ENCODE measurements at regions not wholly inside any gene's neighbourhood (a gene's known extent, or its start where the extent isn't known, plus 50 kb on each side); places are given as distances from the start of the nearest gene placed in this dataset.

DNA sequence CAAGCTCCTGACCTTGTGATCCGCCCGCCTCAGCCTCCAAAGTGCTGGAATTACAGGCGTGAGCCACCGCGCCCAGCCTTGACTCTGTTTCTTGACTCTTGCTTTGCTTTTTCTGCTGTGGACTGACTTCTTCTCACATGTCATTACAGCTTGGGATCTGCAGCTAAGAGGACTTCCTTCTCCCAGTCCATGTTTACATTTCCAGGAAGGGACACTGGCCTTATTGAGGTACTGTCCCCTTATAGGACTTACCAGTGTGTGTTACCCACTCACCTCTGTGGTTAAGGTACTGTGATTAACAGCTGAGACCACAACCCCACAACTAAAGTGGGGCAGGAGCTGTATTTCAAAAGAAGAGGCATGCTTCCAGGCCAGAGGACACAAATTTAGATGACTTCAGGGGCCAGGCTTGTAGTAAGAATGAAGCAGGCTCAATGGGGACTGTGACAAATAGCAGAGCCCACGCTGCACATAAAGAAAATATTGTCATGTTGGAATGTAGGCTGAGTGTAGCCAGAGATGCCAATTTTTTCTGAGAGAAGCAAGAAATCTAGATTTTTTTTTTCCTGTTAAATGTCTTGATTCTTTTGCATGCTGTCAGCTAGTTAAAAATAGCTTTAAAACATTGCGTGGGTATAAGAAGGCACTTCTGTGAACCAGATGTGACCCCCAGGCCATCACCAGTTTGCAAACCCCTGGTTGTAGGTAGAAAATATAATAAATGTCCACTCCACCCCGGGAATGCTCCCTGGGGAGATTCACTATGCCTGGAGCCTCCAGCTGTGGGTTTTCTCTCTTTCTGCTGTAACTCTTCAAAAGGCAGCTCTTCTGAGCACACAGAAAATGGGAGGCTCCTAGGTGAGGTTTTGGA lies 75.0 kb downstream of the PTPDC1 start:
- DNase-seq = no peak

DNA sequence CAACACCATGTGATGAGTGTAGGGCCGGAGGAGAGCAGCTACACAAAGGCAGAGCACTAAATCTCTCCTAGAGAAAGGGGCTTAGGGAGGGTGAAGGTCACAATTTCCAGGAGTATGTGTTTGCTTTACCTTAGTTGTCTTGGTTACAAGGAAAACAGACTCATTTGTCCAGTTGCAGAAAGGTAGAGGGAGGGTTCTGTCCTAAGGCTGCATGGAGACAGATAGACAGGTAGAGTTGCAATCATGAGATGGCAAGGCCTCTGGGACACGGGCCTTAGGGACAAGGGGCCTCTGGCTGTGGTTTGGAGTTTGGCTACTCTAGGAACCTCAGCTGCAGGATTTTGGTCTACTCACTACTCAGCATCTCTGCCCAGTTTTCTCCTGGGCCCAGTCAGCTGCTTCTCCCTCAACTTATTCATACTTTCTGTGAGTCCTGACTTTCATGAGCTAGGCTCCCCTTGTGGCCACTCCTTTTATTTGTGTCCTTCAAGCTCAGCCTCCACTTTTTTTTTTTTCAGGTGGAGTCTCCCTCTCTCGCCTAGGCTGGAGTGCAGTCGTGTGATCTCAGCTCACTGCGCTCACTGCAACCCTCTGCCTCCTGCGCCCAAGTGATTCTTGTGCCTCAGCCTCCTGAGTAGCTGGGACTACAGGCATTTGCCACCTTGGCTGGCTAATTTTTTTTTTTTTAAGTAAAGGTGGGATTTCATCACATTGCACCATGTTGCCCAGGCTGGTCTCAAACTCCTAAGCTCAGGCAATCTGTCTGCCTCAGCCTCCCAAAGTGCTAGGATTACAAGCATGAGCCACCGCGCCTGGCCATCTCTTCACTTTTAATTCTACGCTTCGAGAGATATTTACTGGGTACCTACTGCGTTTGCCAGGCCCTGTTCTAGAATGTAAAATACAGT lies 76.6 kb downstream of the PTPDC1 start:
- no peak for DNase-seq

DNA sequence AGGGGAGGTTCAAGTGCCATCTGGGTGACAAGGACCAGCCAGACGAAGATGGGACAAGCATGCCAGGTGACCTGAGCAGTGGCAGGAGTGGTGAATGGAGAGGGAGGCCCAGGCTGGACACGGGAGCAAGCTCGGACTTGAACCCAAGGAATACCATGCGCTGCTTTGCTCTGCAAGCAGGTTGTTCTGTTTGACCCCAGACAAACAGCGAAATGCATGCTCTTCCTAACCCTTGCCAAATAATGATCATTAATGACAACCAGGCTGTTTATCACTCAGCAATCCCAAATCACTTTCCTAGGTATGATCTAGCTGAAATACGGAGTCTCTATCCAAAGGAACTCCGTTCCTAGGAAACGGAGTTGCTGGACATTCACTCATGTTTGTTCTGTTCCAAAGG lies 77.4 kb downstream of the PTPDC1 start:
- DNase-seq = no peak

DNA sequence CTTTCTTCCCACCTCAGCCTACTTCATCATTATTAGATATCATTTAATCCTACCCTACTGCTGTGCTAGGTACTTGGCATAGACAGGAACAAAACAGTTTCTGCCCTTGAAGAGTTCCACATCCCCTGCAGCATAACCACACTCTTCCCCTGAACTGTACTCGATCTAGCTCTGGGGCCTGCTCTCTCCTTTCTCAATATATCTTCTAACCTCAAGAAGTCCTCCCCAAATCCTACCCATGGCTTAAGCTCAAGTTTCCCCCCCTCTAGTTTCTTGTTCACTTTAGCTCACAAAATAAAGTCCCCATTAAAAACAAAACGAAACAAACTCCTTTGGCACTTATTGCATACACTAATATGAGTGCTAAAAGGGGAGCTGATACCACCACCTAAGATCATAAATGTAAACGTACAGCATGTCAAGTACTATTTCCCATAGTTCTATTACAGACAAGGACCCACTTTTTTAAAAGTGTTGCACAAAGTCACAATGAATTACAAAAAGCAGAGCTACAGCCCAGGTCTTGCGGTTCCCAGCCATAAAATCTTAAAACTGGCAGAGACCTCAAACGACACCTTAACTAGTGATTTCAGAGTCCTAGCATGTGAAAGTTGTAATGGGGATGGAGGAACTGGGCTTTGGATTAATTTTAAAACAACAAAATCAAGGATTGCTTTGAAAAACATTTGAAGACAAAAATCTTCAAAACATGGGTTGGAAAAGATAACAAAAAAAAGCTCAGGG lies 80.7 kb downstream of the PTPDC1 start:
- DNase-seq = no peak

DNA sequence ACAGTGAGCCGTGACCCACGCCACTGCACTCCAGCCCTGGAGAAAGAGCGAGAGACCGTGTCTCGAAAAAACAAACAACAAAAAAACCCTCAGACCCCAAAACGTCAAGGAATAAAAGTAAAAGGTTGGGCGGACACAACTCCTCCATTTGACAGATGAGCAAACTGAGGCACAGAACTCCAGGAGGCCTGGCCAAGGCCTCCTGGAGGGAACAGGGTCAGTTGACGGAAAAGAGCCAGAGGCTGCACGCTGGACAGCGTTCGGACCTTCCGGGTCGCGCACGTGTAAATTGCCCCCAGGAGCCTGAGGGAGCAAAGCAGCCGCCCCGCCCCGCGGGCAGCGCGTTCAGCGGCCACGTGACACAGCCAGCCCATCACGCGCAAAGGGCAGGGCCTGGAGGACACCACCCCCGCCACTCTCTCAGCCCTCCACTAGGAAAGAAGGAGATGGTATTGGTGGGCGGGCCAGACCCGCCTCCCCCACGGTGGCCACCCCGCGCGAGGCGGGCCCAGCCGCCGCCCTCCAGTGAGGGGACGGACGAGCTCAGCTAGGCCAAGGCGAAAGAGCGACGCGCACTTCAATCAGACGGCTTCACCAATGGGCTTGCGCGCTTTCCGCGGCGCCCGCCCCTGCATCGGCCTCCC lies 81.5 kb downstream of the PTPDC1 start:
- peak; percentile 98 for DNase-seq

DNA sequence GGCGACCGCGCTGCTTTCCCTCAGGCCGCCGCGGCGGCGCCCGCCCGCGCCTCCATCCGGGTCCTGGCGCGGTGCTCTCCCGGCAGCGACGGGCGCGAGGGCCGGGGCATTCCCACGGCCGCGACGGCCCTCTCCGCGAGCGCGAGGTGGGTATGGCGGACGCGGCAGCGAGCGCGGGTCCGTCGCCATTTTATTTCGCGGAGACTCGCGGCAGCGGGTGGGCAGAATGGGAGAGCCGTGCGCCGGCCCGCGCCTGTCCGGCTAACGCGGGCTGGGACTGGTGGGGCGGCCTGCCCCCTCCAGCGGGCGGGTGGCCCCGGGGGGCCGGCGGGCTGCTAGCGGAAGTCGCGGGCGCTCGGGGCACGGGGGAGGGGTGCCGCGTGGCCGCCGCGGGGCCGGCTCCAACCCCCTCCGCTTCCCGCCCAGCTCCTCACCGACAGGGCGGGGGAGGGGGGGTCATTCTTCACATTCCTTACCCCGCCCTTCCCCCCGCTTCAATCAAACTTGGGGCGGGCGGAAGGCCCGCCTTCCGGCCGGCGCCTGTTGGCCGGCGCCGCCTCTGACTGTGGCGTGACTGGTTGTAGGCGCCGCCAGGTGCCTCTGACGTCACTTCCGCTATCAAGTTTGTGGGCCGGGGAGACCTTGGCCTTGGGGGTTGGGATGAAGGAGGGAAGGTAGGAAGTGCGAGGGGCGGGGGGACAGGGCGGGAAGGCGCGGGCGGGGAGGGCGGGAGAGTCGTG lies 82.1 kb downstream of the PTPDC1 start:
- peak; percentile 97 for DNase-seq

DNA sequence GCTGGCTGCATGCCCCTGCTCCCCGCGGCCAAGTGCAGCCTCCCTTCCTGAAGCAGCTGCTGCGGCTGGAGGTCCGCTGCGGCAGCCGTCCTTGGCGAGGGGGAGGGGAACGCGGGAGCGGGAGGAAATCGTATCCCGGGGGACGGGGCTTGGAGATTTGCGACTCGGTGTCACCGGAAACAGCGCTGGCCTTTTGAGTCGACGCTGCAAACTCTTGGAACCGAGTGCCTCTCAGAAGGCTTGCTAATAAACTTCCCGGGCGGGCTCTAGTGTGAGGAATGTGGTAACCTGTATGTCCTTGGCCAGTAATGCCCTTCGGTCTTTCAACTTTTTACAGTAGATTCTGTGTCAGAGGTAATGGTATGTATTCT lies 82.7 kb downstream of the PTPDC1 start:
- no peak for DNase-seq

DNA sequence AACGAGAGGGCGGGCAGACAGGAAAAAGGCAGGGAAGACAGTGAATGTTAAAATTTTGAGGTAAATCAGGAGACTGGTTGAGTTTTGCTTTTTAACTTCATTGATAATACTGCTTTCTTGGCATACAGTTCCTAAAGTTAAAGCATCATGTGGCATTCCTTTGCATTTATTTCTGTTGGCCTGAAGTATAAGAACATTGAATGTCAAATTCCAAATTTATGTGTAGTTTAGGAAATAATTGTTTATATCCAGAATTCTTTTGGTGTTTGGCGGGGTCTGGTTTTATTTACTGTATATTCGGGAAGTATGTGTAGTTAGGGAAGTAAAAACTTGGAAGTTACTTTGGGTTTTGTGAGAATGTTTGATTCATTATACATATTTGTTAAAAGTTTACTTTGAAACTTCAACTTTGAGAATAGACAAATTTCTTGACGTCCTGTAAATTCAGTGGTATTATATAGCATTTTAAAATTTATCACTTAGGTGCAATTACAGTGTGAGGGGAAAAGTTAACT lies 83.2 kb downstream of the PTPDC1 start:
- DNase-seq = no peak

DNA sequence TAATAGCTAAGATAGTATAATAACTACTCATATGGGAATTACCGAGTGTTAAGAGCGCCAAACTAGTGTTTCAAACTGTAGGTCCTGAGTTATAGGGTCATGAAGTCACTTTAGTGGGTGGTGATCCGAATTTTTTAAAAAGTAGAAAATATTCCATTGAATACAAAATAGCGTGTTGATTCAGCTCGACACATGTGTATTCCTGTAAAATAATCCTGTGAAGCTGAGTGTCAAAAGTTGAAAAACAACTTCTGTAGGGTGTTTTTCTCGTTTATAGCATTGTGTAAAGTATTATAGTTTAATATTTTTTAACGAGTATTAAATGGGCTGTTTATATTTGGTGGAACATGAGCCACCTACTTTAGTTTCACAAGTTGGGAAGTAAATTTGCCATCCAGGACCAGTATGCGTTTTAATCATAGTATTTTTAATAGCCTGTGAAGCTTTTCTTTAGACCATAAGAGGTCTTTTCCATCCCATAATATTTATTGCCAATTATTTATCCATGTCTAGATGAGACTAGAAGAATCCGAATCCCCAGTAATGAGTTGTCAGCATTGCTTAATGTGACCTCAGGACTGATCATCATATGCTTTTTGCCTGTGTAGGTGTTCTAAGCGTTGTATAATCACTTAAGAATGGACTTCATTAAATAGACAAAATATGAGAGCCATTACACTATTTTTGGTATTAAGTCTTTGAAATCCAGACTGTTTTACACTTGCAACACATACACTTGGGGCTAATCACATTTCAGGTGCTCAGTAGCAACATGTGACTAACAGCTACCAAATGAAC lies 84.1 kb downstream of the PTPDC1 start:
- no peak for DNase-seq

DNA sequence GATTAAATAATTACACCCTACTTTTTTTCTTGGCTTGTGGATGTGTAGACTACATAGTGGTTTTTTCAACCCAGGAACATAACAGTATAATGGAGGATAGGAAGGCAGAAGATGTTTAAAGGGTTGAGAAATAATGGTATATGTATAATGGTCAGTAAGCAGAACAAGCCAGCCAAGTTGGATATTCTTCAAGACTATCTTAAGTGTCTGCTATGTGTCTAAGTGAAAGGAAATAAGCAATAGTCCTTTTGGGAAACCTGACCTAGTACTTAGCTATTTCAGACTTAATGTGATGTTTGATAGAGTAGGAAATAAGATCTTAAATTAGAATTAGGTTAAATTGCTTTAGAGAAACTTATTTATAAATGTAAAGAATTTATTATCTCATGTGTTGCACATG lies 85.7 kb downstream of the PTPDC1 start:
- DNase-seq = no peak

DNA sequence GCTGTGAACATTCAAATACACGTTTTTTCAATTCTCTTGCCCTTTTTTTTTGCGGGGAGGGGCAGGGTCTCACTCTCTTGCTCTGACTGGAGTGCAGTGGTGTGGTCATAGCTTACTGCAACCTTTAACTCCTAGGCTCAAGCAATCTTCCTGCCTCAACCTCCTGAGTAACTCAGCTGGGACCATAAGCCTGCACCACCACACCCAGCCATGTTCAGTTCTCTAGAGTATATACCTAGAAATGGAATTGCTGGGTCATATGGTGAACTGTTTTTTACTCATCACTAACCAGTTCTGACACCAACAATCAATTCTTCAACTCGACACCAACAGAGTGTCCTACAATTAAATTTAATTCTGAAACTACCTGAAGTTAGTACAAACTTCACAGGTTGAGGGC lies 85.5 kb upstream of the ZNF169 start:
- no peak for DNase-seq

DNA sequence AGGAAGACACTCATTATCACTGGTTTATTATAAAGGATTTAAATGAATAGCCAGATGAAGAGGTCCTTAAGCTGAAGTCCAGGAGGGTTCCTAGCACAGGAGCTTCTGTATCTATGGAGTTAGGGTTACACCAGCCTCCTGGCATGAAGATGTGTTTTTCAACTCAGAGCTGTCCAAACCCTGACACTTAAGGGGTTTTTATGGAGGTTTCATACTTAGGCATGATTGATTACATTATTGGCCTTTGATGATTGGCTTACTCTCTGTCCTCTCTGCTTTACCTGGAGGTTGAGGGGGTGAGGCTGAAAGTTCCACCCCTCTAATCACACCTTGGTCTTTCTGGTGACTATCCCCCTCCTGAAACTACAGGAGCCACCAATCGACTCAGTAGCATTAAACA lies 84.9 kb upstream of the ZNF169 start:
- no peak for DNase-seq

DNA sequence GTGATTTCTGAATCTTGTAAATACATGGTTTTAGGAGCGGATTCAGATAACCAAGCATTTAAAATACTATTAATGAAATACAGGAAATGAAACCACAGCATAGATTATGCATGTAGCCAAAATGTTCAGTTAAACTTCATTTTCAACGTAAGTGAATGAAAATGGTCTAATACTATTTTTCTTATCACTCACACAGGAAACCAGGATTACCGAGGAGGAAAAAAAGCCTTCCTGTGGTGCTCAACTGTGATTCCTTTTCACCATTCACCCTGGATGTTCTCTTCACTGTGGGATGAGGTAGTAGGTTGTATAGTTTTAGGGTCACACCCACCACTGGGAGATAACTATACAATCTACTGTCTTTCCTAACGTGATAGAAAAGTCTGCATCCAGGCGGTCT lies 83.4 kb upstream of the ZNF169 start:
- no peak for DNase-seq

DNA sequence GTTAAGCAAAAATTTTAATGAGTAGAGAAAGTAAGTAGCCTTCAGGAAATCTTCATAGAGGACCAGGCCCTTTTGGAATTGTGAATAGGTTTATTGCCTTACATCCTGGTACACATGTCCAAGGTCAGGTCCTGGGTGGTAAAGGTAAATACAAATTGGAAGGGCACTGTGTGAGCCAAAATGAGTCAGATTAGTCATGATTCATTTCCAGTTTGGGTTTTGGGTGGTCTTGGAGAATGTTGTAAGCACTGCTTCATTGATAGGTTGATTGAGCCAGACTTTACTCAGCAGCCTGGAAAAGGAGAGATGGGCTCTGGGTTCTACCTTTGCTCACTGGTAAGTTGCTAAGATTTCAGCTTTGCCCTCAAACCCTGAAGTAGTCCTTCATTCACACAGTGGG lies 82.5 kb upstream of the ZNF169 start:
- no peak for DNase-seq

DNA sequence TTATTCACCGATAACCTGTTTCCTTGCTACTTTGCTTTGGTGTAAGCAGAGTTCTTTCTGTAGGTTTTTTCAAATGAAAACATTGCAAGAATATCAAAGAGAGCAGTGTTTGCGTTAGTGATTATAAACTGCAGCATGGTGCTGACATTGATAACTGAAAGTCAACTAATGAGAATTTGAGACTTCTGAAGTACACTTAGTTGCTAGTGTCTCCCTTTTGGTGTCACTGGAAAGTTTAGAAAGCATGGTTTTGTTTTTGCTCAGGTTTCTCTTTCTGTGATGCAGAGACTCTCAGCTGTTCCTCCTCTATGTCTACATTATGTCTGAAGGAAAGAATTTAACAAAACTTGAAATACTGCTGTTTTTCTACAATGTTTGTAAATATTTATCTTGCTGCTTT lies 80.2 kb upstream of the ZNF169 start:
- DNase-seq = no peak

DNA sequence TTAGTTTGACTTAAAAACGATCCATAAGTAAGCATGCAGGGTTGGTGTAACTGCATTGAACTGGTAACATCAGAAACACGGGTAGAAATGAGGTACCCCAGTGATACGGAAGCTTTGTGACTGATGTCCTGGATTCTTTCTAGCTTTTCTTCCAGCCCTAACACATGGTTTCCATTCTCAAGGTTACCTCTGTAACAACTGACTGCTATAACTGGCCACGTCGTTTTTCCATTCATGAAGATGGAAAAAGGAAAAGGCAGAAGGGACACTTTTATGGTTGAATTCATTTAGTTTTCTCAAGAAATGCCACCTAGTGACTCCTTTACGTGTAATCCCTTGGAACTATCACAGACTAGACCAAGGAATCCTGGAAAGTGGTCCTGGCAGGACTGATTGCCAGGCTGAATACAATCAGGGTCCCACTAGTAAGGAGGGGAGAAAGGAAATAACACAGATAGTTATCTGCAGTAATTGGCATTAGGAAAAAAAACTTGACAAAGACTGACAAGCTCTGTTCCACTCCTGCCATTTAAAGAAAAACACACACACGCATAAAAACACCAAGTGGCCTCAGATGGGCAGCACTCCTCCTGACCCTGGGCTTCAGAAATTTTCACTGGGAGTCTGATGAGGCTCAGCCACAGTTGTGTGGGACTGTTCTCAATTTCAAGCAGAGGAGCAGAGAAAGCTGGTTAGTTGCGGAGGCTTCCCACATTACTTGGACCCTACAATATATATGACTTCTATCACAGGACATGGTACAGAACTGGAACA lies 77.5 kb upstream of the ZNF169 start:
- DNase-seq = no peak

DNA sequence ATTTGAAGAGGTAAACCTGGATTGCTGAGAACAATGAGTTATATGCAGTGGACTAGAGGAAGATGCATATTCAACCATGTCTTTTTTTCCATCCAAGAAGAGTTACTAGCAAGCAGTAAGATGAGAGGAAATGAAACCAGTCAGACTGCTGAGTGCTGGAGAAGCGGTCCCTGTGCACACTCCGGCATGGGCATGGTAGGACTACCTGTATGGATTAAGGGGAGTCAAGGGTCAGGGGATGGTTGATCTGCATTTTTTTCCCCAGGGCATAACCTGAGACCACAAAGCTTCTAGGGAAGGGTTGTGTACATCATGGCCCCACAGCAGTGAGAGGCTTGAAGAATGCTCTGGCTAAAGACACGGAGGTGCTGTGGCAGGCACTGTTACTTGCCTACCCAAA lies 76.6 kb upstream of the ZNF169 start:
- no peak for DNase-seq

DNA sequence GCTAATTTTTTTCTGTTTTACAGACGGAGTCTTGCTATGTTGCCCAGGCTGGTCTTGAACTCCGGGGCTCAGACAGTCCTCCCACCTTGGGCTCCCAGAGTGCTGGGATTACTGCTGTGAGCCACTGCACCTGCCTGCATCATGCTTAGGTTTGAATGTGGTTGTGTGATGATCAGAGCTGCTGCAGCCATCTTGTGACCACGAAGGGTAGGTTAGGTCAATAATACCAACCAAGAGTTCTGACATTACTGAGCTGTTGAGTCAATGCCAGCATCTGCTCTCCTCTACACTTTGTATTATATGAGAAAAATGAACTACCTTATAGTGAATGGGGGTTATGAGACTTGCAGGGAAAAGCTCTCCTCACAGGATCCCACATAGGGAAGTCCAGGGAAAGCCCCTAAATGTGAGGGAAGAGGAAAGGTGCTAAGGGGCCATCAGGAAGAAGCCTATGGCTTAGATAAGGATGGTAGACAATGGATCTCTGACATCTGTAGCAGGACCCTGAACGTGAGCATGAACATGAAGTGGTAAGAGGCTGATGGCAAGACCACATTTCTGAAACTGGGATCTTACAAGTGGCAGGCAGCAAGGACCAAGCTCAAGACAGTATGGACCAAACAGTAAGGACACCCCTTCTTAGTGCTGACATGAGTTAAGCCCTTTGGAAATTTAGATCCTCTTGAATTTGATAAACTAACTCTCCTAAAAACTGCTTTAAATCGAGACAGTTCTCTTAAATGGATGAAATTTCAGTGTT lies 75.7 kb upstream of the ZNF169 start:
- DNase-seq = no peak

DNA sequence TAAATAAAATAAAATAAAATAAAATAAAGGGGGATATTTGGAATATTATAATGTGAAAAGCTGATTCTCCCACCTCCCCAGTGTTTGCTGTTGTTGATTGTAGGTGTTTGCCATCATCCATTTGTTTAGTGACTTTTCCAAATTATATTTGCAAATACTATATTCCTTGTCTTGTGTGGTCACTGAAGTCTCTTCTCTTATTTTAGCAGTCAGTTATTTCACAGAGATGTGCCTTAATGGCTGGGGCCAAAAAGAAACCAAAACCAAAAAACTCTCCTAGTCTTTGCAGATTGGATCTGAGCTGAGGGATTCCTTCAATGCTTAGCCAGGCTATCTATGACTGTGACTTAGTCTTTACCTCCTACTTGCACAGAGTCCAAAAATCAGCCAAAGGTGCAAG lies 70.9 kb upstream of the ZNF169 start:
- no peak for DNase-seq
